ENCODE measurements at regions not wholly inside any gene's neighbourhood (a gene's known extent, or its start where the extent isn't known, plus 50 kb on each side); places are given as distances from the start of the nearest gene placed in this dataset.

DNA sequence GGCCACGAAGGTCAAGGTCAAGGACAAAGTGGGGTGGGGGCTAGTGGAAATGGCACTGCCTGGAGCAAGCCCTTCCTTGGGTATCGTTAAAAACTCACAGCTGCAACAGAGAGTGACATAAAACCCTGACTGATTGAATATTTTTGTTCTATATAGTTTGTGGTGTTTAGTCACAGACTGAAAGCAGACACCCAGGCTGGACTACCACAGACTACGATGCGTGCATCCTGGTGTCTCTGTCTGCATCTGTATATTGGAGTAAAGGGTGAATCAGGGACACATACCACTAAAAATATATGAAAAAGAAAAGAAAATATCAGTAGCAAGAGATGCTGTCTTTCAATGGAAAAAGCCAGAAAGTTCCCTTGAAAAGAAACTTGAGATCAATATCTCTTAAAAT lies 101.4 kb downstream of the KLF6 start:
- TF ChIP-seq, protein P1, sequence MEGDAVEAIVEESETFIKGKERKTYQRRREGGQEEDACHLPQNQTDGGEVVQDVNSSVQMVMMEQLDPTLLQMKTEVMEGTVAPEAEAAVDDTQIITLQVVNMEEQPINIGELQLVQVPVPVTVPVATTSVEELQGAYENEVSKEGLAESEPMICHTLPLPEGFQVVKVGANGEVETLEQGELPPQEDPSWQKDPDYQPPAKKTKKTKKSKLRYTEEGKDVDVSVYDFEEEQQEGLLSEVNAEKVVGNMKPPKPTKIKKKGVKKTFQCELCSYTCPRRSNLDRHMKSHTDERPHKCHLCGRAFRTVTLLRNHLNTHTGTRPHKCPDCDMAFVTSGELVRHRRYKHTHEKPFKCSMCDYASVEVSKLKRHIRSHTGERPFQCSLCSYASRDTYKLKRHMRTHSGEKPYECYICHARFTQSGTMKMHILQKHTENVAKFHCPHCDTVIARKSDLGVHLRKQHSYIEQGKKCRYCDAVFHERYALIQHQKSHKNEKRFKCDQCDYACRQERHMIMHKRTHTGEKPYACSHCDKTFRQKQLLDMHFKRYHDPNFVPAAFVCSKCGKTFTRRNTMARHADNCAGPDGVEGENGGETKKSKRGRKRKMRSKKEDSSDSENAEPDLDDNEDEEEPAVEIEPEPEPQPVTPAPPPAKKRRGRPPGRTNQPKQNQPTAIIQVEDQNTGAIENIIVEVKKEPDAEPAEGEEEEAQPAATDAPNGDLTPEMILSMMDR (IDR thresholded peaks at IDR 0.05): no peak
- TF ChIP-seq POLR2A (IDR thresholded peaks at IDR 0.05): no peak
